Stomach (tissue), 4 donors: ENCODE measurements at regions not wholly inside any gene's neighbourhood (a gene's known extent, or its start where the extent isn't known, plus 50 kb on each side); places are given as distances from the start of the nearest gene placed in this dataset.

Experiments
- CTCF ChIP-seq, 7 experiments: fragments of 450-650 bp in 4 of 7; fragments of 200-600 bp in 3 of 7; sonication (generic) in 3 of 7; IDR thresholded peaks; one replicate each; pipeline ENCODE4 v1.5.1; 2016 to 2019; ENCODE audit warnings: antibody characterized with exemption in 7 of 7, control low read depth in 2 of 7, mild to moderate bottlenecking in 1 of 7
- EP300 ChIP-seq: sonication (generic); formaldehyde crosslinking; IDR thresholded peaks from one replicate; pipeline ENCODE4 v1.6.1; 2017; ENCODE audit warnings: antibody characterized with exemption
- POLR2A ChIP-seq, 4 donors: fragments of 450-650 bp; IDR thresholded peaks; one replicate each; pipeline ENCODE4 v1.6.1; 2016; ENCODE audit warnings: antibody characterized with exemption in 4 of 4, control low read depth in 2 of 4, mild to moderate bottlenecking in 1 of 4, moderate library complexity in 1 of 4
- POLR2AphosphoS5 ChIP-seq, 3 donors: sonication (generic); formaldehyde crosslinking; IDR thresholded peaks; one replicate each; pipeline ENCODE4 v1.6.1; 2016; ENCODE audit warnings: antibody characterized with exemption in 3 of 3

- TF ChIP-seq POLR2AphosphoS5 (IDR thresholded peaks at IDR 0.05) (no peak), CTCF (IDR thresholded peaks at IDR 0.05) (no peak), POLR2A (IDR thresholded peaks at IDR 0.05) (no peak), EP300 (no peak)
Measured at GRCh38 chr3:25137606-25138005, 290.5 kb upstream of the RARB start.
